ENCODE measurements at regions not wholly inside any gene's neighbourhood (a gene's known extent, or its start where the extent isn't known, plus 50 kb on each side); places are given as distances from the start of the nearest gene placed in this dataset.

DNA sequence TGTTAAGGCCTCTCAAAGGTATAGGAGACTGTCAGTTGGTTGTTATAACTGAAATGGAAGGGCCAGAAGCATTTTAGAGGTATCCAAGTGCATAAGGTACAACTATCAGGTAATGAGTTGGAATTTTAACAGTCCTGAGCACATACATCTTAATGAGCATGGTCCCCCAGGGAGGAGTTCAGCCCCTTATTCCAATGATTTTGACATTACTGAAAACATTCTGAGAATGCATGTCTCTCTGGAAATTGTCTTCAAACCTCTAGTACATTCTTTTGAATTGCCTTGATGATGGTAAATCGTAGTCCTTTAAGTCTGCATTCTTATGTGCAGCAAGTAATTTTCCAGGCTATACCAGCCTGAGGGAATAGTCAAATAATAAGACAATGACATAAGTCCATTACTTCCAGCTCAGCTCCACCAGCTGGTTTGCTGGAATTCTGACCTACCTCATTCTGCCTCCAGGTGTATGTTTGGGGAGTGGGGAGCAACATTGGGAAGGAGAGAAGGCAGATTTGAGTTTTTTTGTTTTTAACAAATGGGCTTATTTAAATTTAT, 239.2 kb downstream of the MSRB3 start:
- no peak for DNase-seq

- no peak for DNase-seq
These were observed 240.3 kb downstream of the MSRB3 start for GRCh38 chr12:65518771-65519170.

DNA sequence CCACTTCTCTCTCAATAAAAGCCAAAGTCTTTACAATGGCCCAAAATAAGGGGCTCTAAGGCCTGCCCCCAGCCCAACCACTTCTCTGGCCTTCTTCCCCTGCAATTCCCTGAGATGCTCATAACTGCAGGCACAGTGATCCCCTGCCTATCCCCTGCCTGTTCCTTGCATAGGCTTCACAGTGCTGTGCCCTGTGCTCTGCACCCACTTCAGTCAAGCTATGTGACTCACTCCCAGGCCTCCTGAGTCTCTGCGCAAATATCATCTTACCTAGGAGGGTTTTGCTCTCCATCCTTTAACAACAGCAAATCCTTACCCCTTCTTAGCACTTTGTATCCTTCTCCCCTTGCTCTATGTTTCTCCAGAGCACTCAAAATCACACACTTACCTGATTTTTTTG, 242.2 kb downstream of the MSRB3 start:
- DNase-seq, result no peak

DNA sequence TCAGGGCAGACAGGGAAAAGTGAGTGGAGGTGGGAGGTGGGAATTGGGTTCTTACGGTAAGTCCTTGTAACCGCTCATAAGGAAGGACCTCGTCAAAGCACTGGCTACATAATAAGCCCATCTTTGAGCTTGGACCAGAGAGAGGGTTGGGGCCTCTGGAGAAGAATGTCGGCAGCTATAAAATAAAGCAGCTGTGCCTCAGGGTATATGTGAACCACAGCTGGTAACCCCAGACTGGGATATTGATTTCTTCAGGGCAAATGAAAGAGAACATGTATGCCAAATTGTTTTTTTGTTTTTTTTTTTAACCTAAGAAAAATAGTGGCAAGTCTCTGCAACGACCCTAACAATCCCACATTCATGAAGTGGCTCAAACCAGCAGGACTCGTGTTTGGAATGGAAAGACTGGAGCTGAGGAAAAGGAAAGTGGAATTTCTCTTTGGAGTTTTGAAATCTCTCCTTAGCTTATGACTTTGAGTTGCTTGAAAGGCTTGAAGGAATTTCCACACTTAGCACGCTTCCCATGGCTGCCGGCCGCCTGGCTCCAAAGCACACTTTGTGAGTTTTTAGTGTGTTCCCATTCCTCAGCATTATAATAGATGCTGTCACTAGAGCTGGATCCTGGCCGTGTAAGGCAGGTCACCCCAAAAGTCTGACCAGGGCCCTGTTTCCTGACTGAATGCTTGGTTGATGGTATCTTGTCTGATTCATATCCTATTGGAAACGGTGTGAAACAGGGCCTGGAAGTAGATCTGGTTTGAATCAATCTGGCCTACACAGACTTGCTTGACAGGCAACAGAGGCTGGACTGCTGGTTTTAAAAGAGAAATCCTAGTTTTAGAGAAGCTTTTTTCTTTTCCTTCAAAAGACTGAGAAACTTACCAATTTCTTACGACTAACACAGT, 244.7 kb downstream of the MSRB3 start:
- DNase-seq, result no peak

DNA sequence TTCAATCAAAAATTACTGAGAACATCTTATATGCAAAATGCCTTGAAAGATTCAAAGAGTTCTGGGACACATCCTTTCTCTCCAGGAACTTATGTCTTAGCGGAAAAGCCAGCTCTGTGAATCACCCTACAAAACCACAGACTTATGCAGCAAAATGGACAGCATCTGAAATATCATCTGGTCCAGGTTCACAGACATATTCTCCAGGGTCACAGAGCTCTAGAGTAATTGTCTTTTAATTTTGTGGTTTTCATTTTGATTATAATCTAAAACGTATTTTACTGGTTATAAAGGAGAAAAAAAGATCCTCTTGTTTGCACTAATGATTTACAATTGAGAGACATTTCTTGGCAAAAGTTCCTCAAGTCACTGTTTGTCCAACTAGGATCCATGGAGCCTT, 246.2 kb downstream of the MSRB3 start:
- DNase-seq, result no peak

- no peak for DNase-seq
These were observed 247.1 kb downstream of the MSRB3 start for GRCh38 chr12:65525491-65526141.

DNA sequence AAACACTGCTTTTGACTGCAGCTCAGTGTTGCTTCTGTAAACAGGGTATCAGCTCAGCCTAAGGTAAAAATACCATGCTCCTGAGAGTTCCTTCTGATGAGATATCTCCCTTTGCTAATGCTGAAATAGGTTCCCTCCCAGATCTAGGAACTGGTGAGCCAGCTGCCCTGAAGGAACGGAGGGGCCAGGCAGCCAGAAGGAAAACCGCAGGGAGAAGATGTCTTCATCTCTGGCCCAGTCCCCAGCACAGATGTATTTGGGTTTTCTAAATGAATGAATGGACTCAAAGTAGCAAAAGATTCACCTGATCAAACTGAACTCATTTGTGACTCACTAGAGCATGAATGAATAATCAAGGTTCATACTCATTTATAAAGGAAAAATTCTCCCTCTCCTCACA, 247.8 kb downstream of the MSRB3 start:
- no peak for DNase-seq

GRCh38 chr12:65528127-65528526, 249.6 kb downstream of the MSRB3 start:
- no peak for DNase-seq

DNA sequence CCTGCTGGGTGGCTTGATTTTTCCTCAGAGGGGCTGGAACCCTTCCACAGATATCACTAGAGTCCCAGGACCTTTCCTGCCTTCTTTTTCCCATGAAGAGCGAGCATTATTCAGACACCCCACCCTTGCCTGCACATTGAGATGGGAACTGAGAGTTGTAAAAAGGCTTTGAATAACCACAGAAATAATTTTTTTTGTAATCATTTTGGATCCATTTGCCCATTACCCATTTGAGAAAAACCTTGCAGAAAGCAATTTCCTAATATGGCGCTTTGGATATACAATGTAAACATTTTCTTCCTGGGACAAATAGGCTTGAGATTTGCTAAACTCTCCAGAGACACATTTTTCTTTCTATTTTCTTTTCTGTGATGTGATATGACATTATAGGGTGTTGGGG, 250.6 kb downstream of the MSRB3 start:
- DNase-seq, result no peak

DNA sequence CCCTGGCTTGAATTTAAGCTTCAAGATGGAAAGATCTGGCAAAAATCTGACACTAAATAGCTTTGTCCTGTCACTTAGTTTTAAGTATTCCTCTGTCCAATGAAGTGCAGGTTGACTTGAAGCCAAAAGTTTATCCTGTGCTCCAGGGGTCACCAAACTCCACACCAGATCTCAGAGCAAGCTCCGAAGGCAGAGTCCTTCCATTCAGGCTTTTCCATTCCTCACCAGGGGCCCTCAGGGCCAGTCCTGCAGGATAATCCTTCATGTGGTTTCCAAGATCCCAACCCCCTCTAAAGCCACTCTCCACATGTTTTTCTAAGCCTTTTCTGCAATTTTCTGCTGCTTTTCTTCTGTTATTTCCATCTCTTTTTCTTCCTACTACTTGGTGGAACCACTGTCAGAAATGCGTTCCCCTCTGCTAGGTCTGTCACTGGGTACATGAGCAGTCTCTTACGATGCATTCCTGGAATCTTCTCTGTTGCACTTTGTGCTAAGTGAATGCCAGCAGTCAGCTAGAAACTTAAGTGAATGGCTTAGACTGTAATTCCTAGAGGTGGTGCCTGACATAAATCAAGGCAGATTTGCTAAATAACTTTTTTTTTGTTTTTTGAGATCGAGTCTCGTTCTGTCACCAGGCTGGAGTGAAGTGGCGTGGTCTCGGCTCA, 251.4 kb downstream of the MSRB3 start:
- DNase-seq, result no peak

GRCh38 chr12:65532162-65532561, 253.7 kb downstream of the MSRB3 start:
- no peak for DNase-seq

DNA sequence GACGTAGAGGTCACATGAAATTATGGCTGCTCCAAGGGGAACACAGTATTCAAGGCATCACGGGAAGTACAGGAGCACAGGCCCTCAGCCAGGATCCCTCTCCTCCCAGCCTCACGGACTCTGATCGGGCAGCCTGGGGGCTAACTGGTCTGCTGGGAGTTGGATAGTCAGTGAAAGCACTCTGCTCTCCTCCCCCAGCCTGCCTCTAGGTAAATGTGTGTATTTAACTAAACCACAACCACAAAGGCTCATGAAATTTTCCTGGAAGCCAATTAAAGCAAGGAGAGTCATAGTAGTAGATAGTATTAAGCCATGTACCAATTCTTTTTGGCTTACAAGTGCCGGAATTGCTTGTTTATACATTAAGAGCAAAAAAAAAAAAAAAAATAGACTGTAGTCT, 254.3 kb downstream of the MSRB3 start:
- no peak for DNase-seq

GRCh38 chr12:65533177-65533883, 254.8 kb downstream of the MSRB3 start:
- DNase-seq, result no peak

GRCh38 chr12:65534238-65534841, 255.9 kb downstream of the MSRB3 start:
- no peak for DNase-seq

DNA sequence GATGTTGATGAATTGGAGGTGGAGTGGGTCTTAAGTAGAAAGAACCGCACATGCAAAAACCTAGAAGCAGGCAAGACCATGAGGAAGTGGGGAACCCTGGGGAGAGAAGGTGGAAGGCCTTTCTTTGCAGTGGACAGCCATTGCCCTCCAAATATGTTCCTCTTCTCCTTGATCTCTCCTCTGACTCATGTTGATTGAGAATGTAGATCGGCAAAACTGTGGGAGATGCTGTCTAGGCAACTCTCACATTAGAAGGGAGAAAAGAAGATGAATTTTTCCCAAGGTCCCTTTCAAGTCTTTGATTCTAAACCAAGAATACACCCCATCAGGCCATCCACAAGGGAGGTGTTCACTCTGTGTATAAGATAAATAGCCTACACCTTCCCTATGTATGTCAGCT, 257.5 kb downstream of the MSRB3 start:
- no peak for DNase-seq

GRCh38 chr12:65536351-65536750, 257.9 kb downstream of the MSRB3 start:
- DNase-seq, result no peak

DNA sequence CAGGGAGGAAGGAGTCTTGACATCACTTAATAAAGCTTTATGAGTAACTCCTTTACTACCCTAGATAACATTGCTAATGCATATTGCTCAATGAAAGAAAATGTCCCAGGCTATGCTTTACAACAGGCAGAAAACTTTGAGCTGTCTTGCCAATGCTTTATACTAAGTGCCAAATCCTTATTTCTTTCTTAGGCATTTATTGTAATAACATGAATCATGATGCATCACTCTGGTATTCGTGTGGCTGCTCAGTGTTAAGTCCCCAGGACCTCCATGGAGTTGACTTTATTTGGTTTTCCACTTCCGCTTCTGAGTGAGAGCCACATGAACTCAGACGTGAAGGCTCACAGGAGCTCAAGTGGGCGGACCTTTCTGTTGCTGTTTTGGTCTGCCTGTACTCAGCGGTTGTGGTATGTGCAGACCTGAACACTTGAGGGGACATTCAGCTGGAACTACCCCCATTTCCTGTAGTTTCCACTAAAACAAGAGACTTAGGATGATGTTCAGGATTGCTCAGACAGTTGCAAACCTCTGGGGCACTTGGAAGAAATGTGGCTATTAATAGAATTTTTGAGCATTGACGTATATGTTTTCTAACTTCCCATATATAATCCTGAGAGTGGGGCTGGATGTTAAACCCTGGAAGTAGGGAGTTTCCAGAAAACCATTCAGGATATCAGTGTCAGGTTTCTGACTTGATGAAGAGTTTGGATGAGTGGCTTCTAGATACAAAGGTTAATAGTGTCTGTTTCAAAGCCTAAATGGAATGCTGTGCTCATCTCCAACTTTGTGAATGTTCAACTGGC, 258.6 kb downstream of the MSRB3 start:
- no peak for DNase-seq

GRCh38 chr12:65537978-65538377, 259.5 kb downstream of the MSRB3 start:
- no peak for DNase-seq

DNA sequence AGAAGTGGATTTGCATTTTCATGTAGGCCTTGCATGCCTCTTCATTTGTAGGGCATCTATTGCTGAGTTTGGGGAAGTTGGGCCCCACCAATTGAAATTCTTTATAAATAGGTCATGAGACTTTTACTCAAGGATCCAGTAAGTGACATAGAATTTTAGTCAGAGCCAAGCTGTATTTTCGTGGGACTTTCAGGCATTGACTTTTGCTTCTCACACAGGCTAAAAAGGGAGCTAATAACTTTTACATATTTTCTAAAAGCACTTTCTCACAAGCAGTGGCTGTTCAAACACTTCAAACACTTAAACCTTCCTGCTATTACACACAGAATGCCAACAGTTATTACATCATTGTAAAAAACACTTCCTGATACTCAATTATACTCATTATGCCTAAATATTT, 260.5 kb downstream of the MSRB3 start:
- no peak for DNase-seq

- no peak for DNase-seq
These were observed 261.7 kb downstream of the MSRB3 start for GRCh38 chr12:65540140-65540539.

DNA sequence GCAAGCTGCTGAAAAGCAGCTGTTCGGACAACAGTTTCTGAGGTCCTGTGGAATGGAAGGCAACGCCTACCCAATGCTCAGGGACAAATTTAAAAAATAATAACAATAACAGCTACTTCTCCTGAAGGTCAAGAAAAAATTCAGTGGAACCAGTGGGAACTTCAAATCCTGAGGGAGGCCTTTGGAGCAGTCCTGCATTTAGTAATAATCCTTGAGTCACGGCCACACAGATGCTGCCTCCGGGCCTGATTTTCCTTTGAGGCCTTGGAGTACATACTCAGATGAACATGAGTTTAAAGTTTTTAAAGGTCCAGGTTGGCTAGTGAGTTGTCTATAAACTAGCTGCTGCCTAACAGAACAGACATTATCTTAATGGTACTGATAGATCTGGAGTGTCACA, 268.0 kb downstream of the MSRB3 start:
- no peak for DNase-seq
